ENCODE measurements at regions not wholly inside any gene's neighbourhood (a gene's known extent, or its start where the extent isn't known, plus 50 kb on each side); places are given as distances from the start of the nearest gene placed in this dataset.
A peak's percentile ranks its signal among the peaks of the same experiment; 100 is the strongest.
"Not testable (repeated sequence)": the region's sequence is repeated elsewhere in the genome, so short reads cannot be mapped to it uniquely, and the experiment has no call there.

- Histone ChIP-seq H3K4me1 (no peaks in the 10 kb centered on the region), H3K4me3 (no peak overlapping the region), H3K36me3 (no peaks in the 10 kb centered on the region), H3K27me3 (no peaks in the 10 kb centered on the region), H3K9me3 (no peaks in the 10 kb centered on the region), H3K27ac (peak overlapping the region; percentile 68 to 87)
- intact Hi-C loops (cut with DNase I; ENCODE audit: low total_unique reads), result no loop called here
- TF ChIP-seq CTCF (IDR thresholded peaks at IDR 0.05), result no peak
- TF ChIP-seq POLR2A (IDR thresholded peaks at IDR 0.05), result no peak
- DNase-seq, result peak; percentile 20 to 49
Observed at GRCh38 chrX:106249706-106250379, 81.7 kb downstream of the PWWP3B start.

GRCh38 chrX:106263817-106264216 is 95.7 kb downstream of the PWWP3B start:
- intact Hi-C loops (cut with DNase I; ENCODE audit: low total_unique reads), result no loop called here
- Histone ChIP-seq H3K4me1 (no peaks in the 10 kb centered on the region), H3K36me3 (no peaks in the 10 kb centered on the region), H3K27me3 (no peaks in the 10 kb centered on the region), H3K4me3 (no peak overlapping the region), H3K27ac (no peak overlapping the region), H3K9me3 (no peaks in the 10 kb centered on the region)
- TF ChIP-seq CTCF (IDR thresholded peaks at IDR 0.05) (no peak), POLR2A (IDR thresholded peaks at IDR 0.05) (no peak)
- DNase-seq, result peak in 1 of 2 donors; percentile 25

DNA sequence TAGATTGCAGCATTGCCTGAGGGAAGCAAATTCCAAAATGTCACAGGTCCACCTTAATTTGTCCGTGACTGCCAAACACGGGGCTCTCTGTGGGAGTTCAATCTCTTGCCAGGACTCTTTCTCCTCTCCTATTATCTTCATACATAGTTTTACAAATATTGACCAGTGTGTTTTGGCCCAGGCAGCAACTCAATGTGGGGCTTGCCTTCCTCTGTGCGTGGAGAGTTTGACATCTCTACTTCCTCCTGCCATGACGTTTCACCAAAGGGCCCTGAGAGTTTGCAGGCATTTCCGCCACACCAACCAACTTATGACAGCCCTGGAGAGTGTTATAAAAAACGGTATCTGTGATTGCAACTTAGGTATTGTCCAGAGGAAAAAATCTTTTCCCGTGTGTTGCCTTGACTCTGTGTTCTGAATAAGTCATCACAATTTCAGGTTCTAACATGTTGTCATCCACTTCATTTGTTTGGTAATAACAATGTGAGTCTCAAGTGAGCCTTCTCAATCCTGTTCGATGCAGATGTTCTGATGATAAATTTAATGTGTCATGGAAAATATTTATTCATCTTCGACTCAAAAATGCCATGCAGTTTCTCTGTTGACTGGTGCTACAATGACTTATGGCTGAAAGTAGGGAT is 106.0 kb downstream of the PWWP3B start:
- H3K4me1 ChIP-seq; H3K9me3 ChIP-seq; H3K27ac ChIP-seq; H3K4me3 ChIP-seq; H3K27me3 ChIP-seq; DNase-seq; intact Hi-C loops (cut with DNase I; ENCODE audit: low total_unique reads); H3K36me3 ChIP-seq: not testable (repeated sequence)

- DNase-seq; H3K27me3 ChIP-seq; H3K36me3 ChIP-seq; H3K9me3 ChIP-seq; H3K4me3 ChIP-seq; H3K4me1 ChIP-seq; H3K27ac ChIP-seq; intact Hi-C loops (cut with DNase I; ENCODE audit: low total_unique reads): not testable (repeated sequence)
Observed at GRCh38 chrX:106275172-106275571, 107.1 kb downstream of the PWWP3B start.

- H3K36me3 ChIP-seq, result no peaks in the 10 kb centered on the region
- H3K4me1 ChIP-seq, result no peaks in the 10 kb centered on the region
- intact Hi-C loops (cut with DNase I; ENCODE audit: low total_unique reads), result no loop called here
- no peak for DNase-seq
- no peaks in the 10 kb centered on the region for H3K9me3 ChIP-seq
- H3K27ac ChIP-seq, result no peak overlapping the region
- H3K4me3 ChIP-seq, result no peak overlapping the region
- peaks cover 0 to 4% of the 10 kb centered on the region in 2 donors for H3K27me3 ChIP-seq
- TF ChIP-seq CTCF (IDR thresholded peaks at IDR 0.05), result no peak
- TF ChIP-seq POLR2A (IDR thresholded peaks at IDR 0.05), result no peak
Observed at GRCh38 chrX:106278951-106279350, 110.8 kb downstream of the PWWP3B start.

- TF ChIP-seq CTCF (IDR thresholded peaks at IDR 0.05) (no peak), POLR2A (IDR thresholded peaks at IDR 0.05) (no peak)
- H3K4me3 ChIP-seq, result no peak overlapping the region
- H3K36me3 ChIP-seq, result no peaks in the 10 kb centered on the region
- H3K4me1 ChIP-seq, result no peaks in the 10 kb centered on the region
- intact Hi-C loops (cut with DNase I; ENCODE audit: low total_unique reads), result no loop called here
- H3K27me3 ChIP-seq, result peaks cover 0 to 4% of the 10 kb centered on the region in 2 donors
- no peak for DNase-seq
- no peaks in the 10 kb centered on the region for H3K9me3 ChIP-seq
- H3K27ac ChIP-seq, result no peak overlapping the region
Observed at GRCh38 chrX:106281383-106281782, 113.3 kb downstream of the PWWP3B start.

All from uterus (tissue), 3 donors.